ENCODE measurements at regions not wholly inside any gene's neighbourhood (a gene's known extent, or its start where the extent isn't known, plus 50 kb on each side); places are given as distances from the start of the nearest gene placed in this dataset.

- TF ChIP-seq EZH2 (optimal IDR thresholded peaks at IDR 0.05; ENCODE audit: low read depth, low read length), result no peak
- no peak for TF ChIP-seq CTCF (IDR thresholded peaks at IDR 0.05; ENCODE audit: low read length)
- Histone ChIP-seq H3K4me2 (ENCODE audit: low read depth, low read length) (no peak overlapping the region), H3K27me3 (replicated peaks; ENCODE audit: insufficient read depth, low read length) (no peaks in the 10 kb centered on the region), H3K9ac (ENCODE audit: low read length) (no peak overlapping the region), H3K9me3 (replicated peaks; ENCODE audit: insufficient read depth, low read length) (no peaks in the 10 kb centered on the region), H3K4me3 (ENCODE audit: low read length) (no peak overlapping the region), H4K20me1 (ENCODE audit: insufficient read depth, low read length) (no peaks in the 10 kb centered on the region), H3K79me2 (ENCODE audit: low read length) (no peaks in the 10 kb centered on the region), H3K4me1 (ENCODE audit: low read length) (no peaks in the 10 kb centered on the region), H3F3A (ENCODE audit: insufficient read depth, low read length) (no peaks in the 10 kb centered on the region), H3K9me2 (replicated peaks; ENCODE audit: insufficient read depth, low read length) (no peaks in the 10 kb centered on the region), H3K36me3 (replicated peaks; ENCODE audit: insufficient read depth, low read length) (no peaks in the 10 kb centered on the region), H2AFZ (ENCODE audit: low read length) (no peak overlapping the region), H3K27ac (ENCODE audit: low read length) (no peak overlapping the region)
- no peak for DNase-seq
Observed at GRCh38 chr5:155926031-155926430, 400.9 kb upstream of the SGCD start.

- no peaks in the 10 kb centered on the region for H4K20me1 ChIP-seq (ENCODE audit: insufficient read depth, low read length)
- H3K9ac ChIP-seq (ENCODE audit: low read length), result no peak overlapping the region
- DNase-seq, result no peak
- no peaks in the 10 kb centered on the region for H3K4me1 ChIP-seq (ENCODE audit: low read length)
- no peak overlapping the region for H3K4me2 ChIP-seq (ENCODE audit: low read depth, low read length)
- no peaks in the 10 kb centered on the region for H3K27me3 ChIP-seq (replicated peaks; ENCODE audit: insufficient read depth, low read length)
- TF ChIP-seq CTCF (IDR thresholded peaks at IDR 0.05; ENCODE audit: low read length) (no peak), EZH2phosphoT487 (IDR thresholded peaks at IDR 0.05; ENCODE audit: low read length) (no peak)
- no peak overlapping the region for H3K27ac ChIP-seq (ENCODE audit: low read length)
- no peaks in the 10 kb centered on the region for H3K36me3 ChIP-seq (replicated peaks; ENCODE audit: insufficient read depth, low read length)
- no peak overlapping the region for H3K4me3 ChIP-seq (ENCODE audit: low read length)
- H3F3A ChIP-seq (ENCODE audit: insufficient read depth, low read length), result no peaks in the 10 kb centered on the region
- no peaks in the 10 kb centered on the region for H3K79me2 ChIP-seq (ENCODE audit: low read length)
- no peak overlapping the region for H2AFZ ChIP-seq (ENCODE audit: low read length)
- H3K9me3 ChIP-seq (replicated peaks; ENCODE audit: insufficient read depth, low read length), result no peaks in the 10 kb centered on the region
- H3K9me2 ChIP-seq (replicated peaks; ENCODE audit: insufficient read depth, low read length), result no peaks in the 10 kb centered on the region
Observed at GRCh38 chr5:155926766-155927165, 400.2 kb upstream of the SGCD start.

GRCh38 chr5:155929112-155929511 is 397.9 kb upstream of the SGCD start:
- H2AFZ ChIP-seq (ENCODE audit: low read length), result no peak overlapping the region
- no peak overlapping the region for H3K27ac ChIP-seq (ENCODE audit: low read length)
- DNase-seq, result no peak
- H3K27me3 ChIP-seq (replicated peaks; ENCODE audit: insufficient read depth, low read length), result no peaks in the 10 kb centered on the region
- H3K36me3 ChIP-seq (replicated peaks; ENCODE audit: insufficient read depth, low read length), result no peaks in the 10 kb centered on the region
- H4K20me1 ChIP-seq (ENCODE audit: insufficient read depth, low read length), result no peaks in the 10 kb centered on the region
- no peaks in the 10 kb centered on the region for H3K79me2 ChIP-seq (ENCODE audit: low read length)
- no peaks in the 10 kb centered on the region for H3K4me1 ChIP-seq (ENCODE audit: low read length)
- H3K4me3 ChIP-seq (ENCODE audit: low read length), result no peak overlapping the region
- H3K9ac ChIP-seq (ENCODE audit: low read length), result no peak overlapping the region
- TF ChIP-seq EZH2phosphoT487 (IDR thresholded peaks at IDR 0.05; ENCODE audit: low read length), result no peak
- TF ChIP-seq EZH2 (optimal IDR thresholded peaks at IDR 0.05; ENCODE audit: low read depth, low read length), result no peak
- TF ChIP-seq CTCF (IDR thresholded peaks at IDR 0.05; ENCODE audit: low read length), result no peak
- no peak overlapping the region for H3K4me2 ChIP-seq (ENCODE audit: low read depth, low read length)
- H3K9me3 ChIP-seq (replicated peaks; ENCODE audit: insufficient read depth, low read length), result no peaks in the 10 kb centered on the region
- no peaks in the 10 kb centered on the region for H3K9me2 ChIP-seq (replicated peaks; ENCODE audit: insufficient read depth, low read length)
- H3F3A ChIP-seq (ENCODE audit: insufficient read depth, low read length), result no peaks in the 10 kb centered on the region

All from MM.1S (cell line).